CD4-positive, alpha-beta T cell (primary cell): ENCODE measurements at regions not wholly inside any gene's neighbourhood (a gene's known extent, or its start where the extent isn't known, plus 50 kb on each side); places are given as distances from the start of the nearest gene placed in this dataset.
"Not testable (repeated sequence)": the region's sequence is repeated elsewhere in the genome, so short reads cannot be mapped to it uniquely, and the experiment has no call there.

Experiments used
- ATAC-seq: fragments of 200-7000 bp; cut with Tn5 transposase; one replicate; pipeline ENCODE4 v1.10.0; 2022; ENCODE audit warnings: mild to moderate bottlenecking; ENCODE audit not compliant: poor library complexity
- CTCF ChIA-PET: fragments of 350-600 bp; sonication (Branson Sonifier 250); formaldehyde crosslinking; loops from one replicate; lab custom pipeline; 2021; ENCODE audit warnings: antibody characterized with exemption, inconsistent platforms; lab: Charles Lee
- POLR2A ChIA-PET: fragments of 350-600 bp; sonication (Branson Sonifier 250); formaldehyde crosslinking; loops from one replicate; lab custom pipeline; 2021; ENCODE audit warnings: antibody characterized with exemption, inconsistent platforms; lab: Charles Lee
- DNase-seq, 14 experiments: peaks; one replicate each; pipeline ENCODE4 v3.0.0-alpha.2; 2013 to 2020; ENCODE audit warnings: mixed read lengths in 2 of 14
- H3K27ac ChIP-seq, 2 donors: one replicate each; pipeline versions ENCODE4 v1.5.1 to v1.7.0; 2013; ENCODE audit warnings: low read length in 2 of 2, low read depth in 1 of 2, mild to moderate bottlenecking in 1 of 2
- H3K27me3 ChIP-seq, 2 experiments: 1 replicate in 1 of 2; 2 replicates in 1 of 2; pipeline versions ENCODE4 v1.6.1 to v1.7.0; 2013; ENCODE audit warnings: low read length in 2 of 2, control low read depth in 1 of 2, mild to moderate bottlenecking in 1 of 2, moderate library complexity in 1 of 2; ENCODE audit not compliant: insufficient read depth in 2 of 2, control insufficient read depth in 1 of 2
- H3K36me3 ChIP-seq: one replicate; pipeline ENCODE4 v1.6.1; 2013; ENCODE audit warnings: low read length, control low read depth; ENCODE audit not compliant: insufficient read depth
- H3K4me1 ChIP-seq: one replicate; pipeline ENCODE4 v1.6.1; 2013; ENCODE audit warnings: low read length, control low read depth; ENCODE audit not compliant: insufficient read depth
- H3K4me3 ChIP-seq: one replicate; pipeline ENCODE4 v1.5.1; 2013; ENCODE audit warnings: mild to moderate bottlenecking, low read length, moderate library complexity
- H3K9me3 ChIP-seq, 2 experiments: 1 replicate in 1 of 2; 2 replicates in 1 of 2; pipeline versions ENCODE4 v1.6.1 to v1.7.0; 2013; ENCODE audit warnings: low read length in 2 of 2, mild to moderate bottlenecking in 2 of 2, control low read depth in 1 of 2, moderate library complexity in 1 of 2; ENCODE audit not compliant: control insufficient read depth in 1 of 2, insufficient read depth in 1 of 2
- H3K27ac Mint-ChIP-seq: one replicate; pipeline ENCODE4 v1.8.0; 2020; ENCODE audit warnings: mixed read lengths
- H3K27me3 Mint-ChIP-seq: one replicate; pipeline ENCODE4 v1.8.0; 2021; ENCODE audit warnings: mixed read lengths
- H3K36me3 Mint-ChIP-seq: one replicate; pipeline ENCODE4 v1.8.0; 2021; ENCODE audit warnings: low read depth, mixed read lengths
- H3K4me1 Mint-ChIP-seq: one replicate; pipeline ENCODE4 v1.8.0; 2021; ENCODE audit warnings: low read depth, mixed read lengths
- H3K4me3 Mint-ChIP-seq: one replicate; pipeline ENCODE4 v1.8.0; 2020; ENCODE audit warnings: mild to moderate bottlenecking, mixed read lengths
- H3K9me3 Mint-ChIP-seq: one replicate; pipeline ENCODE4 v1.8.0; 2020; ENCODE audit warnings: mixed read lengths
- intact Hi-C, 2 experiments: fragments of 100-400 bp; cut with DNase I in 1 of 2; cut with micrococcal nuclease in 1 of 2; formaldehyde crosslinking; loops; one replicate each; pipeline versions ENCODE4 v1.15.1 to v1.9.0; 2023 to 2025; cut with DNase I, micrococcal nuclease
- TF ChIP-seq, protein P1 (sequence below): fragments of 200-600 bp; IDR thresholded peaks from one replicate; pipeline ENCODE4 v1.8.0; 2022; ENCODE audit warnings: antibody characterized with exemption, mild to moderate bottlenecking

GRCh38 chrX:42362219-42362618, 415.7 kb downstream of the PPP1R2C start:
- H3K27me3 Mint-ChIP-seq = no peaks in the 10 kb centered on the region
- no peak overlapping the region for H3K4me3 Mint-ChIP-seq
- Histone ChIP-seq H3K27ac (no peak overlapping the region), H3K4me3 (no peak overlapping the region), H3K36me3 (no peaks in the 10 kb centered on the region), H3K27me3 (no peaks in the 10 kb centered on the region), H3K4me1 (no peaks in the 10 kb centered on the region), H3K9me3 (no peaks in the 10 kb centered on the region)
- ChIA-PET POLR2A (no interaction called here), CTCF (no interaction called here)
- ATAC-seq (no peak), DNase-seq (no peak)
- TF ChIP-seq, protein P1, sequence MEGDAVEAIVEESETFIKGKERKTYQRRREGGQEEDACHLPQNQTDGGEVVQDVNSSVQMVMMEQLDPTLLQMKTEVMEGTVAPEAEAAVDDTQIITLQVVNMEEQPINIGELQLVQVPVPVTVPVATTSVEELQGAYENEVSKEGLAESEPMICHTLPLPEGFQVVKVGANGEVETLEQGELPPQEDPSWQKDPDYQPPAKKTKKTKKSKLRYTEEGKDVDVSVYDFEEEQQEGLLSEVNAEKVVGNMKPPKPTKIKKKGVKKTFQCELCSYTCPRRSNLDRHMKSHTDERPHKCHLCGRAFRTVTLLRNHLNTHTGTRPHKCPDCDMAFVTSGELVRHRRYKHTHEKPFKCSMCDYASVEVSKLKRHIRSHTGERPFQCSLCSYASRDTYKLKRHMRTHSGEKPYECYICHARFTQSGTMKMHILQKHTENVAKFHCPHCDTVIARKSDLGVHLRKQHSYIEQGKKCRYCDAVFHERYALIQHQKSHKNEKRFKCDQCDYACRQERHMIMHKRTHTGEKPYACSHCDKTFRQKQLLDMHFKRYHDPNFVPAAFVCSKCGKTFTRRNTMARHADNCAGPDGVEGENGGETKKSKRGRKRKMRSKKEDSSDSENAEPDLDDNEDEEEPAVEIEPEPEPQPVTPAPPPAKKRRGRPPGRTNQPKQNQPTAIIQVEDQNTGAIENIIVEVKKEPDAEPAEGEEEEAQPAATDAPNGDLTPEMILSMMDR = no peak
- no peak overlapping the region for H3K27ac Mint-ChIP-seq
- H3K36me3 Mint-ChIP-seq = no peaks in the 10 kb centered on the region
- intact Hi-C loops = no loop called here
- H3K9me3 Mint-ChIP-seq = no peaks in the 10 kb centered on the region
- no peaks in the 10 kb centered on the region for H3K4me1 Mint-ChIP-seq

- H3K4me3 ChIP-seq, H3K36me3 ChIP-seq, H3K27me3 Mint-ChIP-seq, CTCF ChIA-PET, POLR2A ChIA-PET, H3K27ac Mint-ChIP-seq, H3K9me3 Mint-ChIP-seq, intact Hi-C loops, DNase-seq, H3K4me3 Mint-ChIP-seq, H3K27me3 ChIP-seq, H3K4me1 Mint-ChIP-seq, ATAC-seq, H3K36me3 Mint-ChIP-seq, H3K4me1 ChIP-seq, H3K9me3 ChIP-seq, H3K27ac ChIP-seq: not testable (repeated sequence)
Measured at GRCh38 chrX:42342981-42343380, 419.6 kb upstream of the CASK start.
